ENCODE measurements at regions not wholly inside any gene's neighbourhood (a gene's known extent, or its start where the extent isn't known, plus 50 kb on each side); places are given as distances from the start of the nearest gene placed in this dataset.

DNA sequence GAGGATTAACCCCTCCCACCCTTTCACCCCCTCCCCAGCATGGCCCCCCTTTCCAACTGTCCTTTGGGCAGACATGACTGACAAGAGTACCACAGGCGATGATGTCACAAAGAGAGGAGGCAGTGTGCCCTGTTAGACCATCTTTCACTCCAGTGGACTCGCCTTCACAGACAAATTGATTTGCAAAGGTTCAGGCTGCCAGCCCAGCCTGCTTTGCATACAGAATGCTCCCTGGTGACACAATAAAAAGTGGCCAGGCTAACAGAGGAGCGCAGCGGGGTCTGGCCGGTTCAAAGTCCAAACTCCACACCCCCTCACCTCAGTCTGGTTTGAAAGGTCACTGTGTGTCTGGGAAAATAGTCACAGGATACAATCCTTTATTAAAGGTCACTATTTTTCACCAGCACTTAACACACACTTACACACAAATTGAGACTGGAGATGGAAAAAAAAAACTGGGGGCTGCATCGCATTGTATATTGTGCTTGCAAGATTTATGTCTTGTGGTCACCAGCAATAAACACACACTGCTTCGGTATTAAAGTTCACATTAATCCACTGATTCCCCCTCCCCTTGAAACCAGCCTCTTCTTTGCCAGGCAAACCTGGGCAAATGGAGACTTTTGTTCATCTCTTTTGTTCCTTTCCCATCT, 236.9 kb downstream of the BCL11A start:
- TF ChIP-seq, protein P1, sequence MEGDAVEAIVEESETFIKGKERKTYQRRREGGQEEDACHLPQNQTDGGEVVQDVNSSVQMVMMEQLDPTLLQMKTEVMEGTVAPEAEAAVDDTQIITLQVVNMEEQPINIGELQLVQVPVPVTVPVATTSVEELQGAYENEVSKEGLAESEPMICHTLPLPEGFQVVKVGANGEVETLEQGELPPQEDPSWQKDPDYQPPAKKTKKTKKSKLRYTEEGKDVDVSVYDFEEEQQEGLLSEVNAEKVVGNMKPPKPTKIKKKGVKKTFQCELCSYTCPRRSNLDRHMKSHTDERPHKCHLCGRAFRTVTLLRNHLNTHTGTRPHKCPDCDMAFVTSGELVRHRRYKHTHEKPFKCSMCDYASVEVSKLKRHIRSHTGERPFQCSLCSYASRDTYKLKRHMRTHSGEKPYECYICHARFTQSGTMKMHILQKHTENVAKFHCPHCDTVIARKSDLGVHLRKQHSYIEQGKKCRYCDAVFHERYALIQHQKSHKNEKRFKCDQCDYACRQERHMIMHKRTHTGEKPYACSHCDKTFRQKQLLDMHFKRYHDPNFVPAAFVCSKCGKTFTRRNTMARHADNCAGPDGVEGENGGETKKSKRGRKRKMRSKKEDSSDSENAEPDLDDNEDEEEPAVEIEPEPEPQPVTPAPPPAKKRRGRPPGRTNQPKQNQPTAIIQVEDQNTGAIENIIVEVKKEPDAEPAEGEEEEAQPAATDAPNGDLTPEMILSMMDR (IDR thresholded peaks at IDR 0.05; ENCODE audit: low read length): no peak
- no peak for TF ChIP-seq EZH2 (optimal IDR thresholded peaks at IDR 0.05; ENCODE audit: low read depth, low read length)
- no peak for TF ChIP-seq EZH2phosphoT487 (IDR thresholded peaks at IDR 0.05; ENCODE audit: low read length)

All from MM.1S (cell line).